Fibroblast of the conjunctiva (primary cell): ENCODE measurements at regions not wholly inside any gene's neighbourhood (a gene's known extent, or its start where the extent isn't known, plus 50 kb on each side); places are given as distances from the start of the nearest gene placed in this dataset.
"Not testable (repeated sequence)": the region's sequence is repeated elsewhere in the genome, so short reads cannot be mapped to it uniquely, and the experiment has no call there.

ENCODE experiments used
- DNase-seq: peaks from one replicate; pipeline ENCODE4 v3.0.0-alpha.2; 2010; ENCODE audit warnings: low read depth

DNA sequence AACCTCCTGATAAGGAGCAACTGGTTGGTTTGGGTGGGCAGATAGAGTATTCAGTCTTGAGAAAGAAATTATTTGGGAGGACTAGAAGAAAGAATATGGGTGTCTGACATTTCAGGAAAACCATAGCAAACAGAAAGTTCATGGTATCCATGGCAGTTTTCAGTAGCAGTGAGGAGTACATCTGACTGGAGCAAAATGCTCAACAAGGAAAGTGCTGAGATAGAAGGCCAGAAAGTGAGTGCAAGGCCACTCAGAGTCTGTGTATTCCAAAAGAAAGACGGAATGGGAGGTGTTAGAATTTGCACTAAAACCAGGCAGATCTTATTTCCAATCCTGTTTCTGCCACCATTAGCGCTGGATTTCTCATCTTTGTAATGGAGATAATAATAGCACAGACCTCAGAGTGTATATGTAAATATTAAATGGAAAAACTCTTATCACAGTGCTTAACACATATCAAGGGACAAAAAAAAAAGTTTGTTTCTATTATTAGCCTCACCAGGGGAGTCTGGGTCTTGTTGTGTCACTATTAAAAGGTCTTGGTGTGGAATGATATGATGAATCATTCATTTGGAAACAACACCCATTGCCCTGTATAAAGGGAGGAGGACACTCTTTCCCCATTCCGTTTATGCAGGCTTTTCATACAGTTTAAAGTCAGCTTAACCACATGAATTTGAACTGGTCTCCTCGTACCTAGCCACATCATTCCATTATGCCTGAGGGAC lies 349.8 kb downstream of the IPO8 start:
- DNase-seq = no peak

DNA sequence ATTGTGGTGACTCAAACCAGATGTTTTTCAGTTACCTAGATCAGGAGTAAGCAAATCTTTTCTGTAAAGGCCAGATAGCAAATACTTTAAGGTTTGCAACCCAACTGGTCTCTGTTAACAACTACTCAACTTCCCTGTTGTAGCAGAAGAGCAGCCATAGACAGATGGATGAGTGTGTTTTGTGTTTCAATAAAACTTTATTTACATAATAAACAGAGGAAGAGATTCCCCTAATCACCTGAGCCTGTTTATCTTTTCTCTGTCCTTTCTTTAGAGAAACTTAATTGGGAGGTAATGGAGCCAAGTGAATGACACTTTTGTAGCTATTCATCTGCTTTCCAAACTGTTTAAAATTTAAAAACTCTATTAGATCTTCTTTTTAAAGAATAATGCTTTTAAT lies 365.1 kb downstream of the IPO8 start:
- no peak for DNase-seq

GRCh38 chr12:30329281-30329680 lies 366.4 kb downstream of the IPO8 start:
- no peak for DNase-seq

GRCh38 chr12:30323008-30323407 lies 372.7 kb downstream of the IPO8 start:
- no peak for DNase-seq

GRCh38 chr12:30320561-30320960 lies 375.1 kb downstream of the IPO8 start:
- no peak for DNase-seq

DNA sequence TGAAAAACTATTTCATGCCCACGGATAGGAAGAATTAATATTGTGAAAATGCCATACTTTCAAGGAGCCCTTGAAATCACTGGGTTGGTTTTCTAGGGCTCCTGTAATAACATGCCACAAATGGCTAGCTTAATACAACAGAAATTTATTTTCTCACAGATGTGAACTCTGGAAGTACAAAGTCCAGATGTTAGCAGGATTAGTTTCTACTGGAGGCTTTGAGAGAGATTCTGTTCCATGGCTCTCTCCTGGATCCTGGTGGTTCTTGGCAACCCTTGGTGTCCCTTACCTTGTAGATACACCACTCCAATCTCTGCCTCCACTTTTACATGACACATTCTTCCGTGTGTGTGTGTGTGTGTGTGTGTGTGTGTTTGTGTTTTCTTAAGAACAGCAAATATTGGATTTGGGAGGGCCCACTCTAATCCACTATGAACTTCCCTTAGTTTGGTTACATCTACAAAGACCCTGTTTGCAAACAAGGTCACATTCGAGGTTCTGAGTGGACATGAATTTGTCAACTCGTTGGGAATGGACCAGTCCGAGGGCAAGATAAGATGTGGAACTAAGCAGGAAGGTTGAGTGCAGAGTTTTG lies 381.1 kb downstream of the IPO8 start:
- DNase-seq = no peak

DNA sequence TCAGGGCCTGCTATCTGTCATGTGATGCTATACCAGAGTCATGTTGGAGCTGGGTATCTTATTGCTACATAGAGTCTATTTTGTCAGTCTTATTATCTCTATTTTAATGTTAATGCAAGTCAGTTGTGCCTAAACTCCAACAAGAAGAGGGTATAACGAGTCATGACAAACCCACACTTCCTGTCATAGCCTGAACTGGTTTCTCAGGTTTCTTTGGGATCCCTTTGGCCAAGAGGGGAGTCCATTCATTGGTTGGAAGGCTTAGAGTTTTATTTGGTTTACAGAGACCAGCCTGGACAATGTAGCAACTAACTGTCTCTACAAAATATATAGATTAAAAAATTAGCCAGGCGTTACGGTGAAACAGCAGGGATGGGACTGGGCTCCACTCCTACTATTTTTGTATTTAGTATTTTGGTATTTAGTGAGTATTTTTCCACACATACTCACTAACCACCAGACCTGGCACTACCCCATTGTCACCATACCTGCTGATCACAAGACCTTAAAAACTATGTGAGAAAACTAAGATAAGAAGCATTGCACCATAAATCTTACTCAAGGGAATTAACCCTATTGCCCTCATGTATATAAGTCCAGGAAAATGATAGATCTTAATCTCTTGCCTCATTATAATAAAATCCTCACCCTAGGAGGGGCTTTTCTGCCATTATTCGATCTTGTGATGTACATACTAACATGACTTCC lies 387.5 kb downstream of the IPO8 start:
- no peak for DNase-seq

- no peak for DNase-seq
Measured at GRCh38 chr12:30304528-30304927, 391.1 kb downstream of the IPO8 start.

GRCh38 chr12:30301291-30301690 lies 394.4 kb downstream of the IPO8 start:
- no peak for DNase-seq

- DNase-seq = no peak
Measured at GRCh38 chr12:30296486-30296885, 399.2 kb downstream of the IPO8 start.

DNA sequence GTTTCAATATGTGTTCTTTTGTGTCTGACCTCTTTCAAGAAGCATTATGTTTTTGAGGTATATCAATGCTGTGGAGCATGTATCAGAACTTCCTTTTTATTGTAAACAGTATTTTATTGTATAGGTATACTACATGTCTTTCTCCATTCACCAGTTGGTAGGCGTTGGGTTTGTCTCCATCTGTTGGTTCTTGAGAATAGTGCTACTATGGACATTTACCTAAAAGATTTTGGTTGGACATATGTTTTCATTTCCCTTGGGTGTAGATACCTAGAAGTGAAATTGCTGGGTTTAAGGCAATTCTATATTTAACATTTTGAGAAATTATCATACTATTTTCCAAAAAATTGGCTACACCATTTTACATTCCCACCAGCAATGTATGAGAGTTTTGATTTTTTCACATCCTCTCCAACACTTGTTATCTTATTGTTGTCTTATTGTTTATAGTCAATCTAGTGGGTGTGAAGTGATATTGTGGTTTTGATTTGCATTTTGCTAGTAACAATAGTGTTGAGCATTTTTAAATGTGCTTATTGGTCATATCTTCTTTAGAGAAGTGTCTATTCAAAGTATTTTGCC lies 409.2 kb downstream of the IPO8 start:
- peak; percentile 45 for DNase-seq

DNA sequence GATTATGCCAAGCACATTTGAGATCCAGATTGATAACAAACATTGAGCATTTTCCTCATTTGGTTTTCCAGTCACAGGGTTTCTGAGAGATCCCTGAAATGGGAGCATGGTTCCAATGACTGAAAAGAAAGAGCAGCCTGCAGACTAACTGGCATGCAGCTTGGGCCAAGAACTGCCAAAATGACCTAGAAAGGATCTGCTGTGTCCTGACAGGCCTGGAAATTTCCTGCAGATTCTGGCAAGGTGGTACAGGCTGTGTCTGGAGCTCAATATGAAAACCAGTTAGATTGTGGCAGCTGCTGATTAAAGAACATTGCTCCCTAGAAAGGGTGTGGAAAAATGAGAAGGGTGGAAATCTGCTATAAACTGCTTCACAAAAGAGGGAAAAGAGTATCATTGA lies 417.3 kb downstream of the IPO8 start:
- DNase-seq = no peak

- not testable (repeated sequence) for DNase-seq
Measured at GRCh38 chr12:30272515-30272914, 423.2 kb downstream of the IPO8 start.

DNA sequence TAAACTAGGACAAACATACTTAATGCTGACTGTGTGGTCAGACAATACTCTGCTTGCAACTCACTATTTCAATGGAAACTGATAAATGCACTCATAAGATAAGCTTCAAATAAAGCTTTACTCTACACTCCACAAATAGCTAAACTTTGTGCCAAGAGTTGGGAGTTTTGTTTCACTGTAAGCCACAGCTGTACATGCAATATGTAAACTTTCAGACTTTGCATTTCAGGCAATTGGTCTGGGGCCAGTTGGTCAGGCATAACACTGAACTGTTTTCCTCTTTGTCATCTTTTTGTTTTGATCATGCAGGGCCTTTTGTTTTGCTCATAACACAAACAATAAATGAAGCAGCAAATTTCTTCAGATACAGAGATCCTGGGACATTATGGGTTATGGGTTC lies 426.2 kb downstream of the IPO8 start:
- no peak for DNase-seq

DNA sequence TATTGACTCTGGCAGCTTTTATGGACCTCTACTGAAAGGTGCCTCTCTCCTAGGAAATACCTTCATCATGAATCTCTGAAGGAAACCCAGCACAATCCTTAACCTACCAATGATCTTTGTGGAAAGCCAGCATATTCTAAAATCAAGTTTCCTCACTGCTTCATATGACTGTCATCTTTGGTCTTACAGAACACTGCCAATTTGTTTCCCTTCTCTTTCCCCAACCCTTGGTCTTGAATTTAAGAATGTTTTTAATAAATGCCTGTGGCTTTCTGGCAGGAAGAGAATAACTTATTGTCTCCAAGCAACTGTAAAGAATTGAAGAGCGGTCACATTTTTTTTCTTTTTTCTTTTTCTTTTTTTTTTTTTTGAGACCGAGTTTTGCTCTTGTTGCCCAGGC lies 427.6 kb downstream of the IPO8 start:
- DNase-seq = no peak

- DNase-seq = no peak
Measured at GRCh38 chr12:30263434-30263833, 432.2 kb downstream of the IPO8 start.

DNA sequence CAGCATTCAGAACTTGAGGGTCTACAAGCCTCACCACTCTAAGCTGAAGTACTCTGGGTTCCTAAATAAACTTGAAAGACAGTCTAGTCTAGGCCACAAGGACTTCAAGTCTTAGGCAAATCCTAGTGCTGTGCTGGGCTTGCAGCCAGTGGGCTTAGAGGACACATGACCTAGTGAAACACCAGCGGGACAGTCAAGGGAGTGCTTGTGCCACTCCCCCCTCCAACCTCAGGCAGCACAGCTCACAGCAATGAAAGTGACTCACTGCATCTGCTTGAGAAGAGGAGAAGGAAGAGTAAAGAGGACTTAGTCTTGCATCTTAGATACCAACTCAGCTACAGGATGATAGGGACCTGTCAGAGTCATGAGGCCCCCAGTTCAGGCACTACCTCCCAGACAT lies 438.1 kb downstream of the IPO8 start:
- DNase-seq = no peak

DNA sequence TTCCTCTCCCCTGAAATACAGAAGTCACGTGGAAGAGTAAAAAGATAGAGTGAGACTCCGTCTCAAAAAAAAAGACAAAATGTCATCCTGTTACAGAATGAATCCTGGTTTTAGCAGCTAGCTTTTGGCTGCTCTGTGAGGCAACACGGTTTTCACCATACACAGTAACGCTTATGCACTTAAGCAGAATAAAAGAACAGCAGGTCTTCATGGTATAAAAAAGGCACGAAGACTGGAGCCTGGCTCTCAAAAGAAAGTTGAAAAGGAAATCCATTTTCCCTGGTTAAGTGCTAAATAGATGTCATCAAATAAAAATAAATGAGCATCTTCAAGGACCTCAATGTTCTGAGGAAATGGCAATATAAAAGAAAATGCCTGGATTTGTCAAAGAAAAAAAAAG lies 444.1 kb downstream of the IPO8 start:
- no peak for DNase-seq

DNA sequence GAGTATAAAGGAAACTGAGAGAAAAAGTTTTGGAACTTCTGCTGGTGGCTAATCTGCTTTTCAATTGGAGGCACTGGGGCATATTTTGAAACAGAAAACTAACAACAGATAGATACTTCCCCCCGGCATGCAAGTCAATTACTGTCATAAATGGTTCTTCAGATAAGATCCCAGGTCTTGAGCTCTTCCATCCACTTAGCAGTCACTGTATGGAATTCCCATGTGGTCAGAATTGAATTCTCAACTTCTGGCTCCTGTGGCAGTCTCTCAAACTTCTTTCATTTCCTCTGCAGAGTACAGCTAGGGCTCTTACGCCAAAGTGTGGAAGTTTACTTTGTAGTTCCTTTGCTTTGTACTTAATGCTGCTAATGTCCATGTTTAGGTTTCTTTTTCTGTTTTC lies 452.2 kb downstream of the IPO8 start:
- no peak for DNase-seq

GRCh38 chr12:30219047-30219446 lies 435.3 kb upstream of the TMTC1 start:
- DNase-seq = no peak

DNA sequence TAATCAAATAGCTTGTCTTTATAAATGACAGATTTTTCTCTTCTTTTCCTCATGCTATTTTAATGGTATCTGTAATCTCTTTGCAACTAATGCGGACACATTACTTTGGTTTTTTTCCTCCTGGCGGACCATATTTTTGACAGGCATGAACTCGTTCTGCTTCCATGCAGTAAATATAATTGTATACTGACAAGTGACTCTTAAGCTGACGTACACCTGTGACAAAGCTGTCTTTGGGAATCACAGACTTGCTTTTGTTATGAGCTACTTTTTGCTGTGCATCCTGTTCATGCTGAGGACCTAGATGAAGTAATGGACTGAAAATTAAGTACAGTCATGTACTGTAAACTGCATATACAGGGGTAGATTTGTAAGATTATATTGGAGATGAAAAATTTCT lies 434.3 kb upstream of the TMTC1 start:
- DNase-seq = no peak

- no peak for DNase-seq
Measured at GRCh38 chr12:30213166-30213565, 429.4 kb upstream of the TMTC1 start.

- no peak for DNase-seq
Measured at GRCh38 chr12:30211743-30212142, 428.0 kb upstream of the TMTC1 start.
